Dendritic cell treated with granulocyte-macrophage colony-stimulating factor and Interleukin-4, amounts not matched to agents 40 ng/mL and 50 ng/mL, for 4 days (primary cell): ENCODE measurements at regions not wholly inside any gene's neighbourhood (a gene's known extent, or its start where the extent isn't known, plus 50 kb on each side); places are given as distances from the start of the nearest gene placed in this dataset.

Experiments
- H3K27ac Mint-ChIP-seq: one replicate; pipeline ENCODE4 v1.8.0; 2022; ENCODE audit warnings: mild to moderate bottlenecking, mixed read lengths
- H3K27me3 Mint-ChIP-seq: one replicate; pipeline ENCODE4 v1.8.0; 2022; ENCODE audit warnings: mild to moderate bottlenecking, mixed read lengths
- H3K36me3 Mint-ChIP-seq: one replicate; pipeline ENCODE4 v1.8.0; 2022; ENCODE audit warnings: low read depth, mixed read lengths
- H3K4me1 Mint-ChIP-seq: one replicate; pipeline ENCODE4 v1.8.0; 2022; ENCODE audit warnings: low read depth, mixed read lengths
- H3K4me3 Mint-ChIP-seq: one replicate; pipeline ENCODE4 v1.8.0; 2022; ENCODE audit warnings: mild to moderate bottlenecking, moderate library complexity, mixed read lengths
- H3K9me3 Mint-ChIP-seq: one replicate; pipeline ENCODE4 v1.8.0; 2022; ENCODE audit warnings: mixed read lengths
- intact Hi-C: fragments of 100-400 bp; cut with micrococcal nuclease; formaldehyde crosslinking; loops from one replicate; pipeline ENCODE4 v1.15.0; 2022

- peaks cover 14% of the 10 kb centered on the region for H3K27me3 Mint-ChIP-seq
- no peak overlapping the region for H3K4me3 Mint-ChIP-seq
- H3K9me3 Mint-ChIP-seq, result no peaks in the 10 kb centered on the region
- intact Hi-C loops, result loop anchor here (10.0 kb wide), 1 partner anchor 46 kb away; no protein-coding TSS in a partner anchor
- peaks cover 53% of the 10 kb centered on the region for H3K4me1 Mint-ChIP-seq
- no peak overlapping the region for H3K27ac Mint-ChIP-seq
- H3K36me3 Mint-ChIP-seq, result no peaks in the 10 kb centered on the region
These were observed 96.3 kb upstream of the NEDD9 start for GRCh38 chr6:11328613-11329247.

DNA sequence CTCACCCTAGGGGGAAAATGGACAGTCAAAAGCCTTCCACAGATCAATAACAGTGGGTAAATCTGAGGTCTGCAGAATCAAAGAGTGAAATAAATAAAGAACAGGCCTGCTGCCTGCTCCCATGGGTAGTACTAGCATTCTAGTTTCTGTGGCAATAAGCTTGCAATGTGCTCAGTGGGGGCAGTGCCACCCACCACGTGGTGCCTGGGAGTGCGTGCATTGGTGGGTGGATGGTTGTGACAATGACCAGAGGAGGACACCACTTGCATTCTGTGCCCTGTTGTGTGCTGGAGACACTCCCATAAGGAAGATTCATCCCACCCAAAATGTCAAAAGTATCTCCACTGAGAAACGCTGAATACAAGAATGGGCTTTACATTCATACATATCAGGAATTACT is 95.5 kb upstream of the NEDD9 start:
- intact Hi-C loops, result loop anchor here (10.0 kb wide), 1 partner anchor 47 kb away; no protein-coding TSS in a partner anchor
- Mint-ChIP-seq H3K4me3 (no peak overlapping the region), H3K9me3 (no peaks in the 10 kb centered on the region), H3K4me1 (peaks cover 56% of the 10 kb centered on the region), H3K27ac (no peak overlapping the region), H3K36me3 (no peaks in the 10 kb centered on the region), H3K27me3 (peaks cover 14% of the 10 kb centered on the region)

DNA sequence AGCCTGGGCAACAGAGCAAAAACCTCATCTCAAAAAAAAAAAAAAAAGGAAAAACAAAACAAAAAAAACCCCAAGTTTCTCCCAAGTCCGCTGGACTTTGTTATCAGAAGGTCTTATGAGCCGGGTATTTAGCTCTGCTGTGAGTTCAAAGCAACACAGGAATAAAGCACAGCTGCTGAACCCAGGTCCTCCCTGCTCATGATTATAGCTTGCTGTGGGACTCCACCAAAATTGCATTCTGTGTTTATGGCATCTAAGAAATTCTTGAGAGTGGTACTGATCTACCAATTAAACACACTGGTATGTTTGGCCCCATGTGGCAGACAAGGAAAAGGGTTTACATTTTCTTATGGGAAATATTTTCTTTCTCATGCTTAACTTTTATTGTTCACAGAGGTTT is 93.6 kb upstream of the NEDD9 start:
- H3K4me3 Mint-ChIP-seq, result no peak overlapping the region
- no peaks in the 10 kb centered on the region for H3K36me3 Mint-ChIP-seq
- peaks cover 5% of the 10 kb centered on the region for H3K27me3 Mint-ChIP-seq
- H3K27ac Mint-ChIP-seq, result no peak overlapping the region
- H3K9me3 Mint-ChIP-seq, result no peaks in the 10 kb centered on the region
- peaks cover 55% of the 10 kb centered on the region for H3K4me1 Mint-ChIP-seq
- intact Hi-C loops, result loop anchor here (10.0 kb wide), 1 partner anchor 49 kb away; no protein-coding TSS in a partner anchor

DNA sequence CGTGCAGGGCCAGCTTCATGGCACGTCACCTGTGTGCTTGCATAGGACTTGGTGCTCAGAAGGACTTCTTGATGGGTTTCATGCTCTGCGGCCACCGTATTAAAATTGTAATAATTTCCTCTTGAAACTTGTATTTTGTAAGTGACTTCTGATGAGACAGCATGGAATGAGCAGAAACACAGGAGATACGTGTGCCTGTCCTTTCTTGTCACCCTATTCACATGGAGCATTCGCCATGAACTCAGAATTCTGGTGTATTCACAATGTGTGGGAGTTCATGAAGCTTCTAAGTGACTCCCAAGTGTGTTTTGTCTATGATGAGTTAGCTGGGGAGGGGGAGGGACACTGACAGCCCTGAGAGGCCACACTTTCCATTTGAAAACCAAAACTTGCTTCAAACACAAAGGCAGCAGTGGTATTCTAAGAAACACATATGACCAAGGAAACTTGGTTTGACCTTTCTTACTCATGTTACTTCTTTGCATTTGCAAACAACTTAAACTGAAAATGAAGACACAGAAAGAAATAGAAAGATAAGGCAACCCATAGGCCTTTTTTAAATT is 92.1 kb upstream of the NEDD9 start:
- Mint-ChIP-seq H3K36me3 (no peaks in the 10 kb centered on the region), H3K9me3 (no peaks in the 10 kb centered on the region), H3K4me3 (no peak overlapping the region), H3K27me3 (peaks cover 5% of the 10 kb centered on the region), H3K4me1 (peaks cover 42% of the 10 kb centered on the region), H3K27ac (peak overlapping the region; percentile 23)
- intact Hi-C loops, result loop anchor here (10.0 kb wide), 1 partner anchor 50 kb away; no protein-coding TSS in a partner anchor

GRCh38 chr6:11323666-11324452 is 91.4 kb upstream of the NEDD9 start:
- Mint-ChIP-seq H3K4me1 (peaks cover 42% of the 10 kb centered on the region), H3K27me3 (peaks cover 5% of the 10 kb centered on the region), H3K27ac (peak overlapping the region; percentile 23), H3K9me3 (no peaks in the 10 kb centered on the region), H3K4me3 (no peak overlapping the region), H3K36me3 (no peaks in the 10 kb centered on the region)
- intact Hi-C loops, result loop anchor here (10.0 kb wide), 1 partner anchor 51 kb away; no protein-coding TSS in a partner anchor

DNA sequence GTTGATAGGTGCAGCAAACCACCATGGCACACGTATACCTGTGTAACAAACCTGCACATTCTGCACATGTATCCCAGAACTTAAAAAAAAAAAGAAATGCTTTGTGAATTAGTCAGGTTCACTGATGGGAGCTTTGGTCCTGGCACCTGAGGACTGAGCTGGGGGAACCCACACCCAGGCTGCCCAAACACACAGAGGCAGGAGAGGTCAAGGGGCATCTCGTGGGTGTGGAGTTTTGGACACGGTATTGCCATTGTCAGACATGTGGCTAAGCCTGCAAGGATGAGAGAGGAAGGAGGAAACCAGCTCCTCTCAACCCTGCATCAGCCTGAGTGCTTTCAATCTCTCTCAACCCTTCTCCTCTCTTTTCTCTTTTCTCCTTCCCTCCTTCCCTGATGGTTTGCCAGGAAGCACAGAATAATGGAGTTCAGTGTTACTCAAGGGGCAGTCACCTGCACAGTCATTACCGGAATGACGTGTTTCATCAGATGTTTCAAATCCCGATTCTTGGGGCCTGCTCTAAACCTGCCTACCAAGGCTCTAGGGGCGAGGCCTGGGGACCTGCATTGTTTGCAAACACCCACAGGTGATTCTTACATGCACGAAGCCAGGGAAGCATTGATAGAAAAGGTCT is 89.9 kb upstream of the NEDD9 start:
- Mint-ChIP-seq H3K27ac (peak overlapping the region; percentile 16), H3K4me3 (no peak overlapping the region), H3K4me1 (peaks cover 49% of the 10 kb centered on the region), H3K9me3 (no peaks in the 10 kb centered on the region), H3K36me3 (no peaks in the 10 kb centered on the region), H3K27me3 (peaks cover 6% of the 10 kb centered on the region)
- intact Hi-C loops, result loop anchor here (10.0 kb wide), 1 partner anchor 52 kb away; no protein-coding TSS in a partner anchor

- no peaks in the 10 kb centered on the region for H3K36me3 Mint-ChIP-seq
- intact Hi-C loops, result loop anchor here (10.0 kb wide), 1 partner anchor 54 kb away; no protein-coding TSS in a partner anchor
- H3K27me3 Mint-ChIP-seq, result peaks cover 6% of the 10 kb centered on the region
- H3K4me1 Mint-ChIP-seq, result peaks cover 60% of the 10 kb centered on the region
- H3K9me3 Mint-ChIP-seq, result no peaks in the 10 kb centered on the region
- no peak overlapping the region for H3K27ac Mint-ChIP-seq
- H3K4me3 Mint-ChIP-seq, result no peak overlapping the region
These were observed 88.6 kb upstream of the NEDD9 start for GRCh38 chr6:11320914-11321597.

- Mint-ChIP-seq H3K4me3 (no peak overlapping the region), H3K36me3 (no peaks in the 10 kb centered on the region), H3K9me3 (no peaks in the 10 kb centered on the region), H3K27me3 (peaks cover 3% of the 10 kb centered on the region), H3K4me1 (peaks cover 61% of the 10 kb centered on the region), H3K27ac (peak overlapping the region; percentile 21)
- intact Hi-C loops, result no loop called here
These were observed 86.7 kb upstream of the NEDD9 start for GRCh38 chr6:11318835-11319813.

GRCh38 chr6:11317885-11318771 is 85.7 kb upstream of the NEDD9 start:
- H3K36me3 Mint-ChIP-seq, result no peaks in the 10 kb centered on the region
- H3K4me1 Mint-ChIP-seq, result peaks cover 53% of the 10 kb centered on the region
- peaks cover 2% of the 10 kb centered on the region for H3K27me3 Mint-ChIP-seq
- H3K4me3 Mint-ChIP-seq, result no peak overlapping the region
- intact Hi-C loops, result no loop called here
- peaks cover 4% of the 10 kb centered on the region for H3K9me3 Mint-ChIP-seq
- no peak overlapping the region for H3K27ac Mint-ChIP-seq

DNA sequence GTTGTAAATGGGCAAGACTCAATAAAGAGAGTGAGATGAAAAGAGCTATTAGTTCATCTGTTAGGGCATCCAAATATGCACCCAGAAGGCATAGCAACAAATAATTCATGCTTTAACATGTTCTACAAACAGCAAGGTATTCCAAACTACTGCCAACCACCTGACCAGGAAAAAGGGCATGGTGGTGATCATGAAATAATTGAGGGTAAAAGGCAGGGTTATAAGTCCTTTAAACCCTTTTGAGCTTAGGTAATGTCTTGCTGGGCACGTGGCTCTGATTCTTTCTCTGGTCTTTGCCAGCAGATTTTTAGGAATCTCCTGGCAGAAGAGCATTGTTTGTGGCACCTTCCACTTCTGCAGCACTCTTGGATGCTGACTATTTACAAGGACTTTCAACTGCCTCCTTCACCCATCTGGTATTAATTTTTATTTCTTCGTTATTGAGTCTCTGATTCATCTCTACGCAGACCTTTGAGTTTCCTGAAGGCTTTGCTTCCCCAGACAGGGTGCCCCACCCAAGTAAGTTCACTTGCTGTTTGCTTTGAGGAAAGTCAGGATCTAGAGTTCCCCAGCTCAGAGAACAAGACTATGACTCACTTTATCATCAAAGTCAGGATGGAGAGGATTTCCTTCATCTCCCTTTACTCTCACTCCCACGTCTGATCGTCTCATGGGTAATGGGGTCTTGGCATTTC is 83.4 kb upstream of the NEDD9 start:
- Mint-ChIP-seq H3K27me3 (peaks cover 2% of the 10 kb centered on the region), H3K36me3 (no peaks in the 10 kb centered on the region), H3K9me3 (peaks cover 11% of the 10 kb centered on the region), H3K27ac (no peak overlapping the region), H3K4me3 (no peak overlapping the region), H3K4me1 (peaks cover 52% of the 10 kb centered on the region)
- intact Hi-C loops, result no loop called here

DNA sequence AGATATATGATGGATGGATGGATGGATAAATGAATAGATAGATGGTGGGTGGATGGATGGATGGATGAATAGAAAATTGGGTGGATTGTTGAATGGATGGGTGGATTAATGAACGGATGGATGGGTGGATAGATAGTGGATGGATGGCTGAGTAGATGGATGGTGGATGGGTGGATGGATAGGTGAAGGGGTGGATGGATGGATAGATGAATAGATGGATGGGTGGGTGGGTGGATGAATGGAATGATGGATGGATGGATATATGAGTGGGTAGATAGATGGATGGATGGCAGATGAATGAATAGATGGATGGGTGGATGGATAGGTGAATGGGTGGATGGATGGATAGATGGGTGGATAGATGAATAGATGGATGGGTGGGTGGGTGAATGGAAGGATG is 80.7 kb upstream of the NEDD9 start:
- intact Hi-C loops, result no loop called here
- H3K4me1 Mint-ChIP-seq, result peaks cover 53% of the 10 kb centered on the region
- no peaks in the 10 kb centered on the region for H3K36me3 Mint-ChIP-seq
- peaks cover 11% of the 10 kb centered on the region for H3K9me3 Mint-ChIP-seq
- no peak overlapping the region for H3K27ac Mint-ChIP-seq
- peaks cover 2% of the 10 kb centered on the region for H3K27me3 Mint-ChIP-seq
- H3K4me3 Mint-ChIP-seq, result no peak overlapping the region
